Panc1 (cell line): ENCODE measurements at regions not wholly inside any gene's neighbourhood (a gene's known extent, or its start where the extent isn't known, plus 50 kb on each side); places are given as distances from the start of the nearest gene placed in this dataset.

Experiments
- ATAC-seq: fragments of 200-7000 bp; cut with Tn5 transposase; 2 replicates; pipeline ENCODE4 v1.9.1; 2020; ENCODE audit warnings: mild to moderate bottlenecking, moderate library complexity
- BruUV-seq: library from RNA; stranded (reverse); fragments of 400-500 nt; replicated peaks from 2 replicates; lab custom pipeline; 2021; lab: Mats Ljungman, UMichigan
- CTCF ChIA-PET: fragments of 300-600 bp; sonication (Branson Sonifier 250); formaldehyde crosslinking; loops from one replicate; lab custom pipeline; 2022; ENCODE audit warnings: antibody characterized with exemption; lab: Charles Lee
- POLR2A ChIA-PET: fragments of 300-600 bp; sonication (Branson Sonifier 250); formaldehyde crosslinking; loops from one replicate; lab custom pipeline; 2022; ENCODE audit warnings: antibody characterized with exemption; lab: Charles Lee
- DNase-seq: peaks from one replicate; pipeline ENCODE4 v3.0.0-alpha.2; 2010; ENCODE audit warnings: low read depth, low spot score
- H3K27ac ChIP-seq: 2 replicates; pipeline ENCODE4 v1.5.1; 2011; ENCODE audit warnings: mild to moderate bottlenecking, low read length, inconsistent platforms
- H3K27me3 ChIP-seq: fragments of 200-500 bp; sonication (Bioruptor generic); 2 replicates; pipeline ENCODE4 v1.6.0; 2014; ENCODE audit warnings: low read length, inconsistent platforms; ENCODE audit not compliant: control insufficient read depth, insufficient read depth
- H3K36me3 ChIP-seq: fragments of 200-500 bp; sonication (Bioruptor generic); 2 replicates; pipeline ENCODE4 v1.5.1; 2014; ENCODE audit warnings: inconsistent platforms, mild to moderate bottlenecking, low read length, moderate library complexity; ENCODE audit not compliant: control insufficient read depth, insufficient read depth
- H3K4me1 ChIP-seq: 2 replicates; pipeline ENCODE4 v1.5.1; 2011; ENCODE audit warnings: inconsistent platforms, mild to moderate bottlenecking, low read length, moderate library complexity; ENCODE audit not compliant: control insufficient read depth, insufficient read depth
- H3K4me3 ChIP-seq, 2 experiments: 2 replicates each; pipeline ENCODE4 v1.5.1; 2011 to 2012; ENCODE audit warnings: low read depth in 2 of 2, low read length in 2 of 2, mild to moderate bottlenecking in 2 of 2, inconsistent platforms in 1 of 2, moderate library complexity in 1 of 2
- H3K9me3 ChIP-seq: fragments of 200-500 bp; sonication (Bioruptor generic); 2 replicates; pipeline ENCODE4 v1.5.1; 2014; ENCODE audit warnings: low read depth, mild to moderate bottlenecking, inconsistent platforms, low read length, moderate library complexity; ENCODE audit not compliant: control insufficient read depth, insufficient read depth
- POLR2AphosphoS5 ChIP-seq: IDR thresholded peaks from 2 replicates; pipeline ENCODE4 v1.6.1; 2012; ENCODE audit warnings: mild to moderate bottlenecking, low read depth, low read length, moderate library complexity
- SIN3A ChIP-seq: IDR thresholded peaks from 2 replicates; pipeline ENCODE4 v1.6.1; 2012; ENCODE audit warnings: low read depth, mild to moderate bottlenecking, low read length, moderate library complexity, borderline replicate concordance; ENCODE audit not compliant: insufficient read depth
- TCF7L2 ChIP-seq: IDR thresholded peaks from 2 replicates; pipeline ENCODE4 v1.6.1; 2011; ENCODE audit warnings: mild to moderate bottlenecking, low read depth, low read length, inconsistent platforms
- in situ Hi-C: cut with HindIII; loops from 2 replicates; pipeline ENCODE4 v1.10.0; 2016; ENCODE audit warnings: low sequenced_read_pairs, low pct_unique_long_range_greater_than_20kb
- intact Hi-C: fragments of 100-400 bp; cut with micrococcal nuclease; formaldehyde crosslinking; loops from one replicate; pipeline ENCODE4 v1.10.0; 2022; ENCODE audit not compliant: unreplicated experiment
- TF ChIP-seq, protein P1 (sequence below), 2 experiments: IDR thresholded peaks; 2 replicates each; pipeline ENCODE4 v1.6.1; 2011 to 2012; ENCODE audit warnings: low read depth in 2 of 2, control low read depth in 1 of 2, low read length in 1 of 2, mild to moderate bottlenecking in 1 of 2, moderate library complexity in 1 of 2; ENCODE audit not compliant: insufficient read depth in 1 of 2
- TF ChIP-seq, protein P2 (sequence below): fragments of 450-650 bp; IDR thresholded peaks from 2 replicates; pipeline ENCODE4 v1.5.1; 2017; ENCODE audit warnings: mild to moderate bottlenecking

DNA sequence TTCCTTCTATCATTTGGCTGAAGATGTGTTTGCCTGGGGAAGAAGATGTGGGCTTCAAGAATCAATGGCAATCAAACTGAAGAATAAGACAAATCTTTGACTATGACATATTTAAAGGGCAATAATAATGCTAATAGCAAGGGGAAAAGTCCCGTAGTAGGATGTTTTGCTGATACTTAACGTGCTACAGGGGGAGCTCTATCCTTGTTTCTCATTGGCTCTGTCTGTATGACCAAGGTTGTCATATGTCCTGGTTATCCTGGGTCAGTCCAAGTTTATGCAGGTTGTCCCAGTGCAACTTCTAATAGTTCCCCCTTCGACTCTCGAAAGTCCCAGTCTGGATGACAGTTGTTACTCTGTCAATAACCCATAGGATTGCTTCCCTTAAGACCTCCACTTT, 321.3 kb downstream of the DHX35 start:
- Histone ChIP-seq H3K4me1 (no peaks in the 10 kb centered on the region), H3K9me3 (no peaks in the 10 kb centered on the region), H3K27ac (no peak overlapping the region), H3K27me3 (peaks cover 4% of the 10 kb centered on the region), H3K4me3 (no peak overlapping the region), H3K36me3 (no peaks in the 10 kb centered on the region)
- ATAC-seq (no peak), DNase-seq (no peak)
- intact Hi-C loops = no loop called here
- BruUV-seq = no TSS peak
- POLR2A ChIA-PET = no interaction called here
- TF ChIP-seq POLR2AphosphoS5 = no peak
- TF ChIP-seq SIN3A = no peak
- TF ChIP-seq, protein P1, sequence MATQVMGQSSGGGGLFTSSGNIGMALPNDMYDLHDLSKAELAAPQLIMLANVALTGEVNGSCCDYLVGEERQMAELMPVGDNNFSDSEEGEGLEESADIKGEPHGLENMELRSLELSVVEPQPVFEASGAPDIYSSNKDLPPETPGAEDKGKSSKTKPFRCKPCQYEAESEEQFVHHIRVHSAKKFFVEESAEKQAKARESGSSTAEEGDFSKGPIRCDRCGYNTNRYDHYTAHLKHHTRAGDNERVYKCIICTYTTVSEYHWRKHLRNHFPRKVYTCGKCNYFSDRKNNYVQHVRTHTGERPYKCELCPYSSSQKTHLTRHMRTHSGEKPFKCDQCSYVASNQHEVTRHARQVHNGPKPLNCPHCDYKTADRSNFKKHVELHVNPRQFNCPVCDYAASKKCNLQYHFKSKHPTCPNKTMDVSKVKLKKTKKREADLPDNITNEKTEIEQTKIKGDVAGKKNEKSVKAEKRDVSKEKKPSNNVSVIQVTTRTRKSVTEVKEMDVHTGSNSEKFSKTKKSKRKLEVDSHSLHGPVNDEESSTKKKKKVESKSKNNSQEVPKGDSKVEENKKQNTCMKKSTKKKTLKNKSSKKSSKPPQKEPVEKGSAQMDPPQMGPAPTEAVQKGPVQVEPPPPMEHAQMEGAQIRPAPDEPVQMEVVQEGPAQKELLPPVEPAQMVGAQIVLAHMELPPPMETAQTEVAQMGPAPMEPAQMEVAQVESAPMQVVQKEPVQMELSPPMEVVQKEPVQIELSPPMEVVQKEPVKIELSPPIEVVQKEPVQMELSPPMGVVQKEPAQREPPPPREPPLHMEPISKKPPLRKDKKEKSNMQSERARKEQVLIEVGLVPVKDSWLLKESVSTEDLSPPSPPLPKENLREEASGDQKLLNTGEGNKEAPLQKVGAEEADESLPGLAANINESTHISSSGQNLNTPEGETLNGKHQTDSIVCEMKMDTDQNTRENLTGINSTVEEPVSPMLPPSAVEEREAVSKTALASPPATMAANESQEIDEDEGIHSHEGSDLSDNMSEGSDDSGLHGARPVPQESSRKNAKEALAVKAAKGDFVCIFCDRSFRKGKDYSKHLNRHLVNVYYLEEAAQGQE (IDR thresholded peaks at IDR 0.05; ENCODE audit: insufficient read depth in 1 of 2, low read depth in 2 of 2, low read length in 1 of 2) = no peak
- no peak for TF ChIP-seq TCF7L2
- TF ChIP-seq, protein P2, sequence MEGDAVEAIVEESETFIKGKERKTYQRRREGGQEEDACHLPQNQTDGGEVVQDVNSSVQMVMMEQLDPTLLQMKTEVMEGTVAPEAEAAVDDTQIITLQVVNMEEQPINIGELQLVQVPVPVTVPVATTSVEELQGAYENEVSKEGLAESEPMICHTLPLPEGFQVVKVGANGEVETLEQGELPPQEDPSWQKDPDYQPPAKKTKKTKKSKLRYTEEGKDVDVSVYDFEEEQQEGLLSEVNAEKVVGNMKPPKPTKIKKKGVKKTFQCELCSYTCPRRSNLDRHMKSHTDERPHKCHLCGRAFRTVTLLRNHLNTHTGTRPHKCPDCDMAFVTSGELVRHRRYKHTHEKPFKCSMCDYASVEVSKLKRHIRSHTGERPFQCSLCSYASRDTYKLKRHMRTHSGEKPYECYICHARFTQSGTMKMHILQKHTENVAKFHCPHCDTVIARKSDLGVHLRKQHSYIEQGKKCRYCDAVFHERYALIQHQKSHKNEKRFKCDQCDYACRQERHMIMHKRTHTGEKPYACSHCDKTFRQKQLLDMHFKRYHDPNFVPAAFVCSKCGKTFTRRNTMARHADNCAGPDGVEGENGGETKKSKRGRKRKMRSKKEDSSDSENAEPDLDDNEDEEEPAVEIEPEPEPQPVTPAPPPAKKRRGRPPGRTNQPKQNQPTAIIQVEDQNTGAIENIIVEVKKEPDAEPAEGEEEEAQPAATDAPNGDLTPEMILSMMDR = 0 out of 2 replicates have a peak, but pooled peaks have one; percentile 22
- in situ Hi-C loops = no loop called here
- CTCF ChIA-PET = no interaction called here

DNA sequence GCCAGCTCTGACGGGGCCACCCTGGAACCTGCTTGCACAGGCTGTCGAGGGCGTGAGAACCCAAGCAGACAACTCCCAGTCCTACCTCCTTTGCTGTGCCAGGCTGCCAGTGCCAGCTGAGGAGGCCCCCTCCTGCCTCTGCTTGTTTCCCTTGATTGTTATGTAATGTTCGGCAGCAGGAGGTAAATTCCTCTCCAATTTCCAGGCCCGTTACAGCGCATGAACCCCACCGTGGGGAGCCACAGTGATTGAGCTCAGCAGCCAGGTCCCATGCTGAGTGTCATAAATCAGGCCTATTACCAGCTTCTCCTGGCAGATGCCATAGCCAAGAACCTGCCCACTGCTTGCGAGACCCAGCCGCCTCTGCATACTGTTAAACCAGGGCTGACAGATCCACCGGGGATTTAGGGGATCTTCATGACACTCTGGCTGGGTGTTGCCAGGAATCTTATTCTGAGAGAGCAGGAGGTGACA, 320.5 kb downstream of the DHX35 start:
- intact Hi-C loops (no loop called here), in situ Hi-C loops (no loop called here)
- DNase-seq (no peak), ATAC-seq (no peak)
- no peak for TF ChIP-seq SIN3A
- TF ChIP-seq, protein P2 = no peak
- TF ChIP-seq TCF7L2 = no peak
- TF ChIP-seq POLR2AphosphoS5 = no peak
- TF ChIP-seq, protein P1 (IDR thresholded peaks at IDR 0.05; ENCODE audit: insufficient read depth in 1 of 2, low read depth in 2 of 2, low read length in 1 of 2) = no peak
- no peak overlapping the region for H3K4me3 ChIP-seq
- no peaks in the 10 kb centered on the region for H3K9me3 ChIP-seq
- no peaks in the 10 kb centered on the region for H3K4me1 ChIP-seq
- POLR2A ChIA-PET = no interaction called here
- H3K27ac ChIP-seq = no peak overlapping the region
- peaks cover 4% of the 10 kb centered on the region for H3K27me3 ChIP-seq
- no peaks in the 10 kb centered on the region for H3K36me3 ChIP-seq
- no TSS peak for BruUV-seq
- CTCF ChIA-PET = no interaction called here
